Endothelial cell of hepatic sinusoid (primary cell): ENCODE measurements at regions not wholly inside any gene's neighbourhood (a gene's known extent, or its start where the extent isn't known, plus 50 kb on each side); places are given as distances from the start of the nearest gene placed in this dataset.

Experiments used
- in situ Hi-C: cut with HindIII; loops from 2 replicates; pipeline ENCODE4 v1.10.0; 2017; ENCODE audit warnings: low sequenced_read_pairs

GRCh38 chr5:88489364-88489763 lies 220.7 kb upstream of the TMEM161B start:
- in situ Hi-C loops = no loop called here

- in situ Hi-C loops = no loop called here
Observed at GRCh38 chr5:88488561-88488960, 219.9 kb upstream of the TMEM161B start.

DNA sequence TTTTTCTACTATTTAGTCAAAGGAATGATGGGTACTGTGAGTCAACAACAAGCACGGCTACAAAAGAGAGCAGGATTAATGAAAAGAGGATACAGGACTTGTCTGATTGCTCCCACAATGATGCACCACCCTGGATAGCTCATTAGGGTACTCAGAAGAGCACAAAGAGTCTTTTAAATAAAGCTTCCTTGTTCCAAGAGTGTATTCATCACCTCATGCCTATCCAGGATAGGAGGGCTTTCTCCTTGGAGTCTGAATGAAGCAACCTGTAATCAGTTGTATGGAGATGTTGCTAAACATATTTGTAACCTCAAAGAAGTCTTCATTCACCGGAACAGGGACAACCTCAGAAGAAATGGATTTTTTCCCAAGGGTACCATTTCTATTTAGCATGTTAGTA lies 219.5 kb upstream of the TMEM161B start:
- in situ Hi-C loops = no loop called here

GRCh38 chr5:88487066-88487465 lies 218.4 kb upstream of the TMEM161B start:
- in situ Hi-C loops = no loop called here

DNA sequence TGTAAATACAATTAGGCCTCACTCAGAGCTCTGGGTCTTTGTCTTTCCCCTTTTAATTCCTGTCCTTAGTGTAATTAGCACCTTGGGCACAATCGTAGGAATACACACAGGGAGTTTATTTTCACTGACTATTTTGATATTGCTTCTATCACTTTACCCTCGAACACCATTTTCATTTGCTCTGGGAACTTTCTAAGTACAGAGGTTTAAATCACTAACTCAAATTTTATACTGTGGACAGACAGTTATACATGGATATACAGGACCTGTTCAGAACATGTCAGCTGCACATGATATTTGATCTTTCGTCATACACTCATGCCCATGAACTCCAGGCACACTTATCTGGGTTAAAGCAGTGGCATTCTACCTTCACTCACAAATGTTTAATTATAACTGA lies 217.8 kb upstream of the TMEM161B start:
- in situ Hi-C loops = no loop called here

DNA sequence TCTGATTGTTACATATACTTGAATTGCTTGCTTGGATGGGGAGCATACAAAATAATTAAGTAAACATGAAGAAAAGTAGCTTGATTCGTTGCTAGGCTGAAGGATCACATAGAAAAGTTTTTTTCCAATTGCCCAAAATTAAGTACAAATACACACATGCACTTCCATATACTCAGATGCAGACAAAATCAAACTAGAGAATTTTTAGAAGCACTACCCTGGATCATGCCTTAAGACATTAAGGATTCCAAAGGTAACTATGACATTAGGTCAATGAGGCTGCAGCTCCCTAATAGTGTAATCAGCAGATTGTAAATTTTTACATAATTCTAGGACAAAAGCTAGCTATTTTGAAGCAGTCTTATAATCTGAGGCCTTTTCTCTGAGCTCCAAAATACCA lies 216.9 kb upstream of the TMEM161B start:
- in situ Hi-C loops = no loop called here

DNA sequence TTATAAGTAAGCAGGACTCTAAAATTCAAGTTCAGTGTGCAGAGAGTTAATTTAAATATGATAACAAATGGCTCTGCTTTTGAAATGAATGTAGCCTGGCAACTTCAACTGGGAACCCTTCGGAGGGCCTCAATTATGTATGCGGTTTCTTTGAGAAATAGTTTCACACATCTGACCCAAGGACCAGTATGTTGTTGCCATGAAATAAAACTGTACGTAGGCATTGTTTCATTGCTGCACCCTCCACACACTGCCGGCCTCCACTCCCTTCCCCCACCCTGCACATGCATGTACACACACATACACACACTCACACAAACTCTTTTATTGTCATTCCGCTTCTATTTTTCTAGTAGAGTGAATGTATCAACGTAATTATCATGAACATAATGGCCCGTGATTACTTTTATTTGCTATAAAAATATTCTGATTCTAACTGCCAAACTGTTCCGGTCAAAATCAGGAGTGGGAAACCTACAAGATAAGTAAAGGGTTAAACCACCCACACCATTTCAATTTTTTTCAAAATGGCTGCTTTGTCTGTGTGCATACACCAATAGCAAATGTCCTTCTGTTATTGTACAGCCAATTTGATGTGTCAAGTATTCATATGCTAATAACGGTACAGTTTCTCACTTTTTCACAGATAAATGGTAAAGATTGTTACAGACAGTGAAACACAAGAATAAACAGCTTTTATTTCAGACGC lies 215.5 kb upstream of the TMEM161B start:
- in situ Hi-C loops = no loop called here

DNA sequence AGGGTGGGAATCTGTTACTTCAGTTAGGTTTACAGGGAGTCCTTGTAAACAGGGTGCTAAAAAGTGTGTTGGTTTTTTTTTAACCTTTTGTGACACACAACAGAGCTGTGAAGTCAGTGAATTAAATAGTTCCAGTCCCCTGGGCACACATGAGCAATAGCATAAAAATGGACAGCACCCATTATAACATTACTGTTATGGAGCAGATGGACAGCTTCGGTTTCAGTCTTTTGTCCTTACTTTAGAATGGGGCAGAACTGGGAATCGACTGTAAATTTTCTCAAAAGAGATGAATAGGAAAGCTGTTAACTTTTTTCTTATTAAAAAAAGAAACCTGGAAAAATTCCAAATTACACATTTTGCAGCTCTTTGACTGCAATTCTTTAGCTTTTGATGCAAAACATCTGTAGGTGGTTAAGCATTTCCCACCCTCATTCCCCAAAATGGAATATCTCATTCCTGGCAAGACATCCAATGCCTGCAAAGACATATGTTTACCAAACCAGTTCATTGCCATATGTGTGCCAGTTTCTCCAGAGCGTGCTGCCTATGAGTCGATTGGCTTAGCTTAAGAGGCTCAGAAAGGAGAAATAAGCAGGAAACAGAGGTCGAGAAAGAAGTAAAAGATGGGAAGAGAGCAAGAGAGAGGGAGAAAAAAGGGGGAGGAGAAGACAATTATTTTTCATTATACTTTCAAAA lies 212.3 kb upstream of the TMEM161B start:
- in situ Hi-C loops = no loop called here

GRCh38 chr5:88480245-88480644 lies 211.6 kb upstream of the TMEM161B start:
- in situ Hi-C loops = no loop called here

DNA sequence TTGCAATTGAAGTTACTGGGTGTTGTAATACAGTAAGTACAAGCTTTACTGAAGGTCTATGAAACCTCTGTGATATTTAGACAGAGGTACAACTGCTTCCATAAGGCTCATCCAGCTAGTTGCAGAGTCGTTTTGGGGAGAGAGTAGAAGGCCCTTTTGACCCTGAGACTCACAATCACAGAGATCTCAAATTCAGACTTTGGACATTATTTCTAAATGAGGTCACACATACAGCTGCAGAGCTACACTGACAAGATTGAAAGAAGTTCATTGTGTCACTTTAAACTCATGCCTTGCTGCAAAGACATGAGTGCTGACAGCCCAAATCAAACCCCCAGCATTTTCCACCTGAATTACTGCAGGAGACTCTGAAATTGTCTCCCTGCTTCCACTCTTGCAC lies 205.9 kb upstream of the TMEM161B start:
- in situ Hi-C loops = no loop called here

GRCh38 chr5:88470745-88471144 lies 202.1 kb upstream of the TMEM161B start:
- in situ Hi-C loops = no loop called here

DNA sequence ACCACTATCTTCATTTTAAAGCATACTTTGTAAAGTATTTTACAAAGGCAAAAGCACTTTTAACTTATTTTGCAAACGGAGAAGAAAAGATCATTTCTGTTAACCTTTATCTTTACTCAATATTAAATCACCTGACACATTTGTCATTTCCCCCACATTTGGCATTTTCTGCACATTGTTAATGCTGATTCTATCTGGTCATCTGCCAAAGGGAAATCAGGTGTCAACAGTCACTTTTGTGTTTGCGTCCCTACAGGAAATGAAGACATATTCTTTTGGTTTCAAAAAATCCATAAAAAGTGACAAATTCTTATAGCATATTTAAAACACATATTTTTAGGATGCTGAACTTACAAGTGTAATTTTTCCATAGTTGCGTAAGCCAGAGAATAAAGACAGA lies 191.3 kb upstream of the TMEM161B start:
- in situ Hi-C loops = no loop called here

DNA sequence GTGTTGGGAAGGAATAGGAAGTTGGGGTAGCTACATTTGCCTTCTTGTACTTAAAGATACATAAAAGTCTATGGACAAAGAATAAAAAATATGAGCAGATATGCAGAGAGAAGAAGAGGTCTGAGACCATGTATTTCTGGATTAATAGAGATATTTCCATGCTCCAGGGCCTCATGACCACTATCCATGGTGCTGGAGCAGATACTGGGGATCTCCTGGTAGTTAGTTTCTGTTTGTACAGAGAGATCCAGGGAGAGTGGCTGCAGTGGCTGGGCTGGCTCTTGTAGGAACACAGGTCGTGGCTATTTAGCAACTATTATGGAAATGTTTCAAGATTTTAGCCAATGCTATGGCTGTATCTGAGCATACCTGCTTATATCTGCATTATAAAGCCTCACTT lies 184.2 kb upstream of the TMEM161B start:
- in situ Hi-C loops = no loop called here

DNA sequence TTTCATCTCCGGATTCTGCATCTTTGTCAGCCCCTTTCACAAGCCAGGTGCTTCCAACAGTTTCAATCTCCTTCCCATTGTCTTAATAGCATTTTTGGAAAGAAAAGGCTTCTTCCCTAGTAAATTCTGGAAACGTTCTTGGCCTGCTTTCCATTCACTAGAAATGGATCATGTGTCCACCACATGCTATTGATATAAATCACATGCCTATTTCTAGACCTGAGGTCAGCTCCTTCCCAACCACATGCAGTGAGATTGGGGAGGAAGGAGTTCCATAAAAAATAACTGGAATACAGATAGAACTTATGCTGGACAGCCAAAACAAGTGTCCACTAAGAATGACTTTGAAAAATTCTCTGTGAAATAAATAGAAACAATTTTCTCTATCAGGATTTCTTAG lies 181.6 kb upstream of the TMEM161B start:
- in situ Hi-C loops = no loop called here

- in situ Hi-C loops = no loop called here
Observed at GRCh38 chr5:88438006-88438405, 169.4 kb upstream of the TMEM161B start.

- in situ Hi-C loops = no loop called here
Observed at GRCh38 chr5:88436290-88436689, 167.6 kb upstream of the TMEM161B start.

GRCh38 chr5:88428633-88429032 lies 160.0 kb upstream of the TMEM161B start:
- in situ Hi-C loops = no loop called here

GRCh38 chr5:88426441-88426840 lies 157.8 kb upstream of the TMEM161B start:
- in situ Hi-C loops = no loop called here

DNA sequence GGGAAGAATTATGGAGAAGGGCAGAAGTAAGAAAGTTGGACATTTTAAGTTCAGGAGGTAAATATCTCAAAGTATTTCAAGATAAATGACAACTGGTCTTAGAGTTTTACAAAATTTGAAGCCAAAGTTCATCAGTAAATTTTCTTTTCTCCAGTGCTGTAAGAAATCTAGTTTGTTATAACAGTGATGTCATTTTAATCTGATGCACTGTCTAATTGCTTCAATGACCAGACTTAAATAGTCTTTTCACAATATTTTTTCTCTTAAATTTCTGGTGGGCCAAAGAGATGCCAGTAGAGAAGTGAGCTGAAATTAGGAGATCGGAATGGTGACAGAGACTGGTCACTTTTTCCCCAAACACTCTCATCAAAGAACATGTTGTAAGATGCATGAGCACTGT lies 156.5 kb upstream of the TMEM161B start:
- in situ Hi-C loops = no loop called here

DNA sequence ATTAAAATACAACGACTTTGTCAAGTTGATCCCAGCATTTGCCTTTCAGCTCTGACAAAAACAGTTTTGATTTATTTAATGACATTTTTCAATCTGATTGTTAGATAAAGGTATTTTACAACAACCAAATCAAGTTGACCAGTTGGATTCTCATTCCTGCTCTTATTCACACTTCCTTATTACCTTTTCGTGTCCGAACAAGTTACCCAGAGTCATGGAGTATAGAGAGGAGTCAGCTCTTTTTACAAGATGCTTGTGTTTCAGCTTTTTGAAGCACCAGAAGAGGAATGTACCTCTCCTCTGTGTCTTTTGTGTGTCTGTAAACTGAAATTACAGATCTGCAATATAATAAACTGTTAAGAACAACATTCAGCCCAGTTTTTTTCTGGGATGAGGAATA lies 151.3 kb upstream of the TMEM161B start:
- in situ Hi-C loops = no loop called here

- in situ Hi-C loops = no loop called here
Observed at GRCh38 chr5:88407341-88407740, 138.7 kb upstream of the TMEM161B start.

GRCh38 chr5:88405783-88406182 lies 137.1 kb upstream of the TMEM161B start:
- in situ Hi-C loops = no loop called here

- in situ Hi-C loops = no loop called here
Observed at GRCh38 chr5:88404405-88404804, 135.8 kb upstream of the TMEM161B start.
